ENCODE measurements at regions not wholly inside any gene's neighbourhood (a gene's known extent, or its start where the extent isn't known, plus 50 kb on each side); places are given as distances from the start of the nearest gene placed in this dataset.

DNA sequence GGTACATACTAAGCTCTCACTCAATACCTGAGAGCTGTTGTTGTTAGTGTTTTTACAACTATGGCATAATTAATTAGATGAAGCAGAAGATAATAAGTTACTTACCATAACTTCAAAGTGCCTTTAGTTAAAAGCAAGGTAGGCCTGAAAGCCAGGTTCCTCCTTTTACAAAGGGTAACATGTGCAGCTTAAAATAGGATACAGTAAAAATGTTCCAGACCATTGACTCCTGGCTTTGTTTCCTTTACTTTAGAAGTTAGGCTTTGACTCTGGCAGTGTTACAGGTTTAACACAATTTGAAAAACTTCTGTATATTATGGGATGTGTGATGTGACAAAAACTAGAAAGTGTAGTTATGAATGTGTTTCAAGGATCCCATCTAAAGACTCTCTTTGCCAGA is 522.5 kb downstream of the EPM2A start:
- POLR2A ChIA-PET = no interaction called here
- Mint-ChIP-seq H3K4me3 (no peak overlapping the region), H3K27me3 (peaks cover 6% of the 10 kb centered on the region), H3K27ac (no peak overlapping the region), H3K36me3 (ENCODE audit: low read depth) (no peaks in the 10 kb centered on the region), H3K9me3 (no peaks in the 10 kb centered on the region), H3K4me1 (ENCODE audit: low read depth) (no peaks in the 10 kb centered on the region)
- ATAC-seq = no peak
- TF ChIP-seq, protein P1, sequence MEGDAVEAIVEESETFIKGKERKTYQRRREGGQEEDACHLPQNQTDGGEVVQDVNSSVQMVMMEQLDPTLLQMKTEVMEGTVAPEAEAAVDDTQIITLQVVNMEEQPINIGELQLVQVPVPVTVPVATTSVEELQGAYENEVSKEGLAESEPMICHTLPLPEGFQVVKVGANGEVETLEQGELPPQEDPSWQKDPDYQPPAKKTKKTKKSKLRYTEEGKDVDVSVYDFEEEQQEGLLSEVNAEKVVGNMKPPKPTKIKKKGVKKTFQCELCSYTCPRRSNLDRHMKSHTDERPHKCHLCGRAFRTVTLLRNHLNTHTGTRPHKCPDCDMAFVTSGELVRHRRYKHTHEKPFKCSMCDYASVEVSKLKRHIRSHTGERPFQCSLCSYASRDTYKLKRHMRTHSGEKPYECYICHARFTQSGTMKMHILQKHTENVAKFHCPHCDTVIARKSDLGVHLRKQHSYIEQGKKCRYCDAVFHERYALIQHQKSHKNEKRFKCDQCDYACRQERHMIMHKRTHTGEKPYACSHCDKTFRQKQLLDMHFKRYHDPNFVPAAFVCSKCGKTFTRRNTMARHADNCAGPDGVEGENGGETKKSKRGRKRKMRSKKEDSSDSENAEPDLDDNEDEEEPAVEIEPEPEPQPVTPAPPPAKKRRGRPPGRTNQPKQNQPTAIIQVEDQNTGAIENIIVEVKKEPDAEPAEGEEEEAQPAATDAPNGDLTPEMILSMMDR (IDR thresholded peaks at IDR 0.05) = no peak
- CTCF ChIA-PET = interaction anchor here (0.7 to 1.4 kb wide), 3 partner anchors 267 to 627 kb away, joined by 3 to 4 read pairs (median 3); no protein-coding TSS in a partner anchor
- DNase-seq = no peak
- intact Hi-C loops (cut with micrococcal nuclease) = loop anchor here (10.0 kb wide), 2 partner anchors 278 to 628 kb away; no protein-coding TSS in a partner anchor

DNA sequence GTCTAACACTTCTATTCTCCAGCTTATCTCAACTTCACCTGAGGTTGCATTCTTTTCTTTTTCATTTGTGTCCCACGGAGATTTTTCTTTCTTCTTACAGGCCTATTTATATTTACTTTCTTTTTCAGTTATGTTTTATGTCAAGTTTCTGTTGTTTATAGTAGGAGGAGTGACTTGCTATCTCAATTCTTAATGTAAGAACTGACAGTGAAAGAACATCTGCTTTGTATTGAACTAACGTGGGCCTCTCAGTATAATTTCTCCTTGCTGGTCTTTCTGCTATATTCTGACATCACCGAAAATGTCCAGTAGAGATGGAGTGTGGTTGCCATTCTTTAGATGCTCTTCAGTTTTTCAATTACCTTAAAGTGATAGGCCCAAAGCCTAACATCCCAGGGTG is 521.7 kb downstream of the EPM2A start:
- Mint-ChIP-seq H3K27me3 (peaks cover 3% of the 10 kb centered on the region), H3K9me3 (no peaks in the 10 kb centered on the region), H3K27ac (no peak overlapping the region), H3K4me1 (ENCODE audit: low read depth) (no peaks in the 10 kb centered on the region), H3K4me3 (no peak overlapping the region), H3K36me3 (ENCODE audit: low read depth) (no peaks in the 10 kb centered on the region)
- TF ChIP-seq, protein P1 (IDR thresholded peaks at IDR 0.05) = no peak
- no peak for DNase-seq
- intact Hi-C loops (cut with micrococcal nuclease) = loop anchor here (10.0 kb wide), 2 partner anchors 279 to 629 kb away; no protein-coding TSS in a partner anchor
- CTCF ChIA-PET = interaction anchor here (0.7 to 1.4 kb wide), 3 partner anchors 268 to 628 kb away, joined by 3 to 4 read pairs (median 3); no protein-coding TSS in a partner anchor
- POLR2A ChIA-PET = no interaction called here
- no peak for ATAC-seq

DNA sequence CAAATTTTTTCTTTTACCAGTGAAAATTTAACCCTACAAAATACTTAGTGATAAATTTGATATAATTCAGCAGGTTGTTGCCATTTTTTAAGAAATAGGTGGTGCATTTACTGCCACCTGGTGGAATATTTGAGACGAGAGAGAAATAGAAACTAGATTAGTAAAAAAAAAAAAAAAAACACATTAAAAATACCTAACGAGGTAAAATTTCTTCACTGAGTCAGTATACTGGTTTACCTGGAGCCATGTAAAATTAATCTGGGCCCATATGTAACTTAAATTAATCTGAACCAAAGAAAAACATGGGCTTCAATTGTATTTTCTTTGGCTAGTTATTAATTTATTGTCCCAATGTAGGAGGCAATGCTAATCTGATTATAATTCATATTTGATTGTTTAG is 520.8 kb downstream of the EPM2A start:
- no peaks in the 10 kb centered on the region for H3K36me3 Mint-ChIP-seq (ENCODE audit: low read depth)
- no peak overlapping the region for H3K27ac Mint-ChIP-seq
- POLR2A ChIA-PET = no interaction called here
- ATAC-seq (no peak), DNase-seq (no peak)
- H3K27me3 Mint-ChIP-seq = peaks cover 2% of the 10 kb centered on the region
- CTCF ChIA-PET = no interaction called here
- no peaks in the 10 kb centered on the region for H3K4me1 Mint-ChIP-seq (ENCODE audit: low read depth)
- H3K4me3 Mint-ChIP-seq = no peak overlapping the region
- TF ChIP-seq, protein P1 (IDR thresholded peaks at IDR 0.05) = peak; percentile 67
- H3K9me3 Mint-ChIP-seq = no peaks in the 10 kb centered on the region
- intact Hi-C loops (cut with micrococcal nuclease) = loop anchor here (10.0 kb wide), 2 partner anchors 280 to 630 kb away; no protein-coding TSS in a partner anchor

DNA sequence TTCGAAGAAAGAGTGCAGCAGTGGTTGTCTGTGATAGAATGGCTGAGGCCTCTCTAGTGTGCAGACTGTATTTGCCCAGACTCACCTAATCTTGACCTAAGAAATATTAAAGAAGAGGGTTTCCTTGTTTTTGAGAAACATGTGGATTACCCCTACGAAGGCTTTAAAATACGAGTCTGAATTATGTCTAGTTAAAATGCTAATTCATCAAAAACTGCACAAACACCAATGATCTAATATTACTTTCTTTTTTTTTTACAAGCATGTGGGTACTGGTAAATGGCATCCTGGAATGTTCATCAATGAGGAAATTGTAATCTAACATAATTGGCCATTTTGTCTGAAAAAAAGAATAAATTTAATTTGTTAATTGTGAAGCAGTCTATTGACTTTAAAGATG is 510.9 kb downstream of the EPM2A start:
- peaks cover 7% of the 10 kb centered on the region for H3K27me3 Mint-ChIP-seq
- TF ChIP-seq, protein P1 (IDR thresholded peaks at IDR 0.05) = no peak
- ATAC-seq = no peak
- H3K4me1 Mint-ChIP-seq (ENCODE audit: low read depth) = no peaks in the 10 kb centered on the region
- H3K9me3 Mint-ChIP-seq = no peaks in the 10 kb centered on the region
- intact Hi-C loops (cut with micrococcal nuclease) = no loop called here
- H3K4me3 Mint-ChIP-seq = no peak overlapping the region
- CTCF ChIA-PET = no interaction called here
- H3K36me3 Mint-ChIP-seq (ENCODE audit: low read depth) = no peaks in the 10 kb centered on the region
- POLR2A ChIA-PET = no interaction called here
- DNase-seq = no peak
- H3K27ac Mint-ChIP-seq = no peak overlapping the region

DNA sequence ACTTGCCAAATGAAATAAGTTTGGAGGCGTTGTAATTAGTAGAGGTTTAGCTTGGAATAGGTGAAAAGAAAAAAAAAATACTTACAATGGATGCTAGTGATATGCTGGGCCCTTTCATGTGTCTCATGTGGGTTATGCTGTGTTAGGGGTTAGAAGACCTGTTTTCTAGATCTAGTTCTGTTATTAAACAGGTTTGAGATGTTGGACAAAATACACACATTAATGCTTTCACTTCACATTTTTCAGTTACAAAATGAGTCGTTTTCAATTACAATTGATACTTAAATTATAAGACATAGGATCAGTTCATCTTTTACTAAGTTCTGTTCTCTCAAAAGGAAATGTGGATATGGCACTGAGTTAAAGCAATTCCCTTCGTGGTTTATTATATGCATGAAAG is 509.8 kb downstream of the EPM2A start:
- no peaks in the 10 kb centered on the region for H3K9me3 Mint-ChIP-seq
- H3K36me3 Mint-ChIP-seq (ENCODE audit: low read depth) = no peaks in the 10 kb centered on the region
- ATAC-seq = no peak
- TF ChIP-seq, protein P1 (IDR thresholded peaks at IDR 0.05) = no peak
- no peaks in the 10 kb centered on the region for H3K4me1 Mint-ChIP-seq (ENCODE audit: low read depth)
- no peak for DNase-seq
- intact Hi-C loops (cut with micrococcal nuclease) = no loop called here
- ChIA-PET POLR2A (no interaction called here), CTCF (no interaction called here)
- H3K27ac Mint-ChIP-seq = no peak overlapping the region
- peaks cover 7% of the 10 kb centered on the region for H3K27me3 Mint-ChIP-seq
- H3K4me3 Mint-ChIP-seq = no peak overlapping the region
